B cell (primary cell): ENCODE measurements at regions not wholly inside any gene's neighbourhood (a gene's known extent, or its start where the extent isn't known, plus 50 kb on each side); places are given as distances from the start of the nearest gene placed in this dataset.

Source experiments
- ATAC-seq: fragments of 200-7000 bp; cut with Tn5 transposase; one replicate; pipeline ENCODE4 v1.10.0; 2021; ENCODE audit warnings: low read depth, mild to moderate bottlenecking, moderate number of reproducible peaks, moderate library complexity
- CTCF ChIA-PET: fragments of 350-600 bp; sonication (Branson Sonifier 250); formaldehyde crosslinking; loops from one replicate; lab custom pipeline; 2021; ENCODE audit warnings: antibody characterized with exemption, inconsistent platforms; lab: Charles Lee
- POLR2A ChIA-PET: fragments of 350-600 bp; sonication (Branson Sonifier 250); formaldehyde crosslinking; loops from one replicate; lab custom pipeline; 2021; ENCODE audit warnings: antibody characterized with exemption; lab: Charles Lee
- DNase-seq: peaks from one replicate; pipeline ENCODE4 v3.0.0; 2013
- H2AFZ ChIP-seq: 2 replicates; pipeline ENCODE4 v1.6.1; 2012; ENCODE audit warnings: mild to moderate bottlenecking, low read depth, low read length; ENCODE audit not compliant: insufficient read depth, poor library complexity, severe bottlenecking
- H3K27ac ChIP-seq, 2 donors: 1 replicate in 1 of 2; 2 replicates in 1 of 2; pipeline ENCODE4 v1.5.1; 2012 to 2013; ENCODE audit warnings: low read length in 2 of 2, mild to moderate bottlenecking in 2 of 2, moderate library complexity in 1 of 2
- H3K27me3 ChIP-seq, 4 experiments: fragments of 200-600 bp in 1 of 4; sonication (generic) in 1 of 4; replicated peaks in 1 of 4; 1 replicate in 2 of 4; 2 replicates in 2 of 4; pipeline versions ENCODE4 v1.6.1 to v1.7.0; 2013 to 2016; ENCODE audit warnings: low read length in 3 of 4, mild to moderate bottlenecking in 2 of 4, mixed read lengths in 1 of 4, moderate library complexity in 1 of 4; ENCODE audit not compliant: insufficient read depth in 4 of 4, control insufficient read depth in 3 of 4; ENCODE audit errors: control extremely low read depth in 1 of 4
- H3K36me3 ChIP-seq, 2 experiments: replicated peaks in 1 of 2; 1 replicate in 1 of 2; 2 replicates in 1 of 2; pipeline versions ENCODE4 v1.6.1 to v1.7.1; 2013; ENCODE audit warnings: low read length in 1 of 2; ENCODE audit not compliant: insufficient read depth in 2 of 2, control insufficient read depth in 1 of 2; ENCODE audit errors: control extremely low read depth in 1 of 2, extremely low read depth in 1 of 2
- H3K4me1 ChIP-seq, 2 donors: fragments of 200-600 bp in 1 of 2; sonication (generic) in 1 of 2; 1 replicate in 1 of 2; 2 replicates in 1 of 2; pipeline versions ENCODE4 v1.5.1 to v1.6.1; 2013 to 2017; ENCODE audit warnings: low read length in 2 of 2; ENCODE audit not compliant: control insufficient read depth in 2 of 2, insufficient read depth in 2 of 2
- H3K4me2 ChIP-seq: replicated peaks from 2 replicates; pipeline ENCODE3; 2012; ENCODE audit warnings: mild to moderate bottlenecking, low read depth, low read length; ENCODE audit not compliant: poor library complexity, severe bottlenecking
- H3K4me3 ChIP-seq, 5 experiments: fragments of 200-600 bp in 1 of 5; sonication (generic) in 1 of 5; 1 replicate in 3 of 5; 2 replicates in 2 of 5; pipeline versions ENCODE4 v1.5.1 to v1.7.0; 2011 to 2016; ENCODE audit warnings: low read length in 4 of 5, mild to moderate bottlenecking in 4 of 5, low read depth in 2 of 5, control low read depth in 1 of 5, moderate library complexity in 1 of 5; ENCODE audit not compliant: insufficient read depth in 1 of 5; ENCODE audit errors: control extremely low read depth in 1 of 5, extremely low read depth in 1 of 5
- H3K79me2 ChIP-seq: fragments of 200-600 bp; sonication (generic); one replicate; pipeline ENCODE4 v1.6.0; 2016; ENCODE audit warnings: low read length; ENCODE audit not compliant: control insufficient read depth, insufficient read depth
- H3K9ac ChIP-seq: fragments of 200-600 bp; sonication (generic); 2 replicates; pipeline ENCODE4 v1.6.1; 2017; ENCODE audit warnings: mild to moderate bottlenecking, low read length, moderate library complexity
- H3K9me3 ChIP-seq, 3 donors: one replicate each; pipeline versions ENCODE4 v1.6.1 to v1.7.1; 2013; ENCODE audit warnings: low read length in 2 of 3; ENCODE audit not compliant: control insufficient read depth in 2 of 3, insufficient read depth in 1 of 3; ENCODE audit errors: control extremely low read depth in 1 of 3
- H4K20me1 ChIP-seq: 2 replicates; pipeline ENCODE4 v1.6.0; 2012; ENCODE audit warnings: mild to moderate bottlenecking, low read length; ENCODE audit not compliant: insufficient read depth, control insufficient read depth, poor library complexity, severe bottlenecking
- H3K27ac Mint-ChIP-seq: one replicate; pipeline ENCODE4 v1.8.0; 2021; ENCODE audit warnings: mixed read lengths
- H3K27me3 Mint-ChIP-seq: one replicate; pipeline ENCODE4 v1.8.0; 2021; ENCODE audit warnings: mixed read lengths
- H3K4me1 Mint-ChIP-seq: one replicate; pipeline ENCODE4 v1.8.0; 2021; ENCODE audit warnings: mixed read lengths
- H3K4me3 Mint-ChIP-seq: one replicate; pipeline ENCODE4 v1.8.0; 2021; ENCODE audit warnings: mixed read lengths
- H3K9me3 Mint-ChIP-seq: one replicate; pipeline ENCODE4 v1.8.0; 2022; ENCODE audit warnings: mixed read lengths; ENCODE audit not compliant: insufficient read depth
- CTCF ChIP-seq: fragments of 200-600 bp; IDR thresholded peaks from one replicate; pipeline ENCODE4 v1.8.0; 2022; ENCODE audit warnings: antibody characterized with exemption, mild to moderate bottlenecking
- EZH2 ChIP-seq: IDR thresholded peaks from 2 replicates; pipeline ENCODE4 v1.6.1; 2012; ENCODE audit warnings: borderline replicate concordance, low read depth, mild to moderate bottlenecking, moderate library complexity, low read length; ENCODE audit not compliant: insufficient read depth, poor library complexity, severe bottlenecking
- WGBS: methylation state at CpG from one replicate; pipeline ENCODE4 v1.1.5; 2013; ENCODE audit warnings: missing lambda C conversion rate; ENCODE audit not compliant: insufficient coverage; 5-methylcytosine and 5-hydroxymethylcytosine counted together
- intact Hi-C: fragments of 100-400 bp; cut with micrococcal nuclease; formaldehyde crosslinking; loops from one replicate; pipeline ENCODE4 v1.10.0; 2022

GRCh38 chr5:71782771-71783770, 64.0 kb downstream of the CARTPT start:
- 41% methylated on average over 21 of the region's 27 CpGs for whole genome bisulfite sequencing
- peaks cover 20% of the 10 kb centered on the region for H3K4me1 Mint-ChIP-seq
- Histone ChIP-seq H2AFZ (peak overlapping the region; percentile 68), H4K20me1 (no peaks in the 10 kb centered on the region), H3K79me2 (no peaks in the 10 kb centered on the region), H3K27me3 (peaks cover 0 to 3% (median under 1%) of the 10 kb centered on the region in 4 experiments), H3K4me2 (peak overlapping the region; percentile 71), H3K4me3 (peak overlapping the region in 2 of 5 experiments; percentile 17 to 27), H3K36me3 (no peaks in the 10 kb centered on the region), H3K4me1 (peaks cover 13 to 15% of the 10 kb centered on the region in 2 donors), H3K9me3 (no peaks in the 10 kb centered on the region), H3K27ac (peak overlapping the region in 1 of 2 donors; percentile 49), H3K9ac (peak overlapping the region; percentile 41)
- CTCF ChIA-PET: no interaction called here
- H3K27ac Mint-ChIP-seq: no peak overlapping the region
- no peaks in the 10 kb centered on the region for H3K9me3 Mint-ChIP-seq
- peak overlapping the region; percentile 70 for H3K4me3 Mint-ChIP-seq
- peak; percentile 65 for ATAC-seq
- H3K27me3 Mint-ChIP-seq: peaks cover 18% of the 10 kb centered on the region
- POLR2A ChIA-PET: no interaction called here
- TF ChIP-seq EZH2: no peak
- TF ChIP-seq CTCF: peak; percentile 39
- intact Hi-C loops: loop anchor here (2.0 kb wide), 1 partner anchor 526 kb away; no protein-coding TSS in a partner anchor
- peak; percentile 45 for DNase-seq

DNA sequence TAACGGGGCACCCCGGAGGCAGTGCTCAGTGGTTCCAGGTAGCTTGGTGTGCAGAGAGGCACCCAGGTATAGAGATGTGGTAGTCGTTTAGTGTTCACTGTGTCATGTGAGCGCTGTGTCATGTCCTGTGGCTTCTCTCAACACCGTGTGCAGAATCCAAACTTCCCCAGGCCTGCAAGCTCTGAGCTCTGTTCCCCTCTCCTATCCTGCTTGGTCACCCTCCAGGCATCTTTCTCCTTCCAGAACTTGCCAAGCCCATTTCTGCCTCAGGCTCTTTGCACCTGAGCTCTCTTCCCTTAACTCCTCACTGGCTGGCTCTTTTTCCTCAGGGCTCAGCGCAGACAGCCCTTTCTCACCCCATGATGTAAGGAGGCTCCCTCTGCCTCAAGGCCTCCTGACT, 64.8 kb downstream of the CARTPT start:
- Mint-ChIP-seq H3K4me1 (peaks cover 20% of the 10 kb centered on the region), H3K9me3 (no peaks in the 10 kb centered on the region), H3K27ac (no peak overlapping the region), H3K4me3 (no peak overlapping the region), H3K27me3 (peaks cover 24% of the 10 kb centered on the region)
- no peak for TF ChIP-seq CTCF
- DNase-seq (no peak), ATAC-seq (no peak)
- Histone ChIP-seq H4K20me1 (no peaks in the 10 kb centered on the region), H3K9me3 (no peaks in the 10 kb centered on the region), H3K4me1 (peaks cover 13 to 15% of the 10 kb centered on the region in 2 donors), H3K9ac (no peak overlapping the region), H3K4me2 (no peak overlapping the region), H3K79me2 (no peaks in the 10 kb centered on the region), H2AFZ (peak overlapping the region; percentile 68), H3K4me3 (no peak overlapping the region), H3K27ac (no peak overlapping the region), H3K36me3 (no peaks in the 10 kb centered on the region), H3K27me3 (peaks cover 0 to 6% (median 2%) of the 10 kb centered on the region in 4 experiments)
- WGBS: 0% methylated on average over 1 of the region's 6 CpGs
- intact Hi-C loops: loop anchor here (2.0 kb wide), 1 partner anchor 525 kb away; no protein-coding TSS in a partner anchor
- ChIA-PET POLR2A (no interaction called here), CTCF (no interaction called here)
